Pancreas (tissue), 10 donors: ENCODE measurements at regions not wholly inside any gene's neighbourhood (a gene's known extent, or its start where the extent isn't known, plus 50 kb on each side); places are given as distances from the start of the nearest gene placed in this dataset.

Experiments
- ATAC-seq, 4 donors: fragments of 200-7000 bp; cut with Tn5 transposase; one replicate each; pipeline versions ENCODE4 v1.8.0 to v1.9.1; 2020; ENCODE audit warnings: mild to moderate bottlenecking in 4 of 4, moderate library complexity in 4 of 4
- DNase-seq, 6 donors: peaks; one replicate each; pipeline ENCODE4 v3.0.0-alpha.2; 2020
- FAIRE-seq: peaks from 2 replicates; lab custom pipeline; 2012; peaks lifted over from hg19 to GRCh38; lab: Jason Lieb, UNC
- H3K27ac ChIP-seq, 4 donors: fragments of 200-600 bp; sonication (generic); 1 replicate in 3 of 4; 2 replicates in 1 of 4; pipeline versions ENCODE4 v1.5.0 to v1.8.0; 2020
- H3K27me3 ChIP-seq, 4 donors: fragments of 200-600 bp; one replicate each; pipeline ENCODE4 v1.8.0; 2021
- H3K36me3 ChIP-seq, 3 donors: fragments of 200-600 bp; sonication (generic) in 1 of 3; one replicate each; pipeline versions ENCODE4 v1.5.0 to v1.8.0; 2020 to 2021
- H3K4me1 ChIP-seq, 3 donors: fragments of 200-600 bp; one replicate each; pipeline ENCODE4 v1.8.0; 2021
- H3K4me3 ChIP-seq, 4 donors: fragments of 200-600 bp; sonication (generic) in 2 of 4; one replicate each; pipeline versions ENCODE4 v1.5.0 to v1.8.0; 2020 to 2021
- H3K9me3 ChIP-seq, 4 donors: fragments of 200-600 bp; one replicate each; pipeline ENCODE4 v1.8.0; 2021
- CTCF ChIP-seq, 4 donors: fragments of 200-600 bp; sonication (generic) in 3 of 4; IDR thresholded peaks; one replicate each; pipeline versions ENCODE4 v1.5.0 to v1.8.0; 2021; ENCODE audit warnings: antibody characterized with exemption in 4 of 4
- WGBS, 2 donors: extraction: QIAGEN DNeasy Blood & Tissue Kit; methylation state at CpG; one replicate each; pipeline ENCODE4 v1.1.7; 2013; 5-methylcytosine and 5-hydroxymethylcytosine counted together
- intact Hi-C, 3 donors: fragments of 100-400 bp; cut with DNase I; formaldehyde crosslinking; loops; one replicate each; pipeline versions ENCODE4 v1.11.1 to v1.14.2; 2022
- donor health status: healthy with polysubstance abuse.
- donor health status: DM: no; HTN: no; CAD: no; lungs with moderate emphysema.
- donor health status: DM: no; HTN: no; CAD: no.
- donor health status: control.
- donor health status: control.
- donor health status: Bipolar disorder and iron deficiency.
- donor health status: DM: yes; HTN: yes; CAD: no.
- donor health status: DM: no; HTN: no; CAD: no.
- donor health status: DM: no; HTN: no; CAD: no.
- donor health status: DM: yes; HTN: yes; CAD: no.

DNA sequence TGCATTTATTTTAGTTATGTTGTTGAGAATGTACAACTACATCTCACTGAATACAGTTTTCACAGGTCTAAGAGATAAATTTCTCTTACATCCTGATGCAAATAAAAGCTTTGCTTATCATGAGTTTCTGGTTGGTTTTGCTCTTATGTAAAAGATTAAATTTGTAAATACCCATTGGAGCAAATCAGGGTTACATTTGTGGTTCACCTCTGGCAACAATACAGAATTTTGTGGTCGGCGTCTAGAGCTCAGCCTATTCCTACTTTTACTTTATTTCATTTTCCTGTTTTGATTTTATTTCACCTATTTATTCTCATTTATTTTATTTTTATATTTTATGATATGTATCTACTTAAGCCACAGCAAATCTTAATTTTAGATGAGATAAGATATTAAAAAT lies 271.9 kb upstream of the MARCKS start:
- 96 to 97% methylated on average over 2 of the region's 2 CpGs for WGBS, 2 donors
- no peaks in the 10 kb centered on the region for H3K4me1 ChIP-seq
- H3K4me3 ChIP-seq = no peak overlapping the region
- H3K27me3 ChIP-seq = no peaks in the 10 kb centered on the region
- H3K9me3 ChIP-seq = no peaks in the 10 kb centered on the region
- no peak for TF ChIP-seq CTCF (IDR thresholded peaks at IDR 0.05)
- ATAC-seq (no peak), DNase-seq (no peak), FAIRE-seq (no peak)
- no peaks in the 10 kb centered on the region for H3K36me3 ChIP-seq
- no peak overlapping the region for H3K27ac ChIP-seq
- intact Hi-C loops = no loop called here

DNA sequence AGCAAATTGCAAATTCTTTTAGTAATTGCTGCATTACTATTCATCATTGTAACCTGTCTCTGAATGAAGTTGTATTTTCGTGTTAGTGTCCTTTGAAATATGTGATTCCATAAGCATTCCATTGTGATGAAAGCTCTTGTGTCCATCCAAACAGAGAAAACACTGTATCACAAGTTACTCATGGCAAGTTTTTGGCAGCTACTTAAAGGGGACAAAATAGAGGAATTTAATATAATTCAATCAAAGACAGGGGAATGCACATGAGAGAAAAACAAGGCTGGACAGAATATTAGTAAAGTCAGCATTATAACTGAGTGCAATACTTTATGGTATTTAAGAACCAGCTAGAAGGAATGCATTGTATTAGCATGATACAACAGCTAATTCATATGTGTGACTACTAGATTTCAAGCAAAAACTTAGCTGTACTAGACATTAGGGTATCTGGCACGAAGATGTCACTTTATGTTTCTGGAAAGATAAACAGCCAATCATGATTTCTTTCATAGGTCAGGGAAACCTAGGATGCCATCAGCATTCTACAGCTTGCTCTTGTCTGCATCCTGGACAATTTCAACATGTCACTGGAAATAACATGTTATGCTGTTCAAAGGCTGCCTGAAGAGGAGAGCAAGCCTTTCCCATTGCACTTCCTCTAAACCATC lies 270.6 kb upstream of the MARCKS start:
- DNase-seq (no peak), FAIRE-seq (no peak), ATAC-seq (no peak)
- WGBS, 2 donors = 68 to 76% methylated on average over 2 of the region's 2 CpGs
- Histone ChIP-seq H3K36me3 (no peaks in the 10 kb centered on the region), H3K9me3 (no peaks in the 10 kb centered on the region), H3K27ac (no peak overlapping the region), H3K27me3 (no peaks in the 10 kb centered on the region), H3K4me1 (no peaks in the 10 kb centered on the region), H3K4me3 (no peak overlapping the region)
- intact Hi-C loops = no loop called here
- no peak for TF ChIP-seq CTCF (IDR thresholded peaks at IDR 0.05)

GRCh38 chr6:113587078-113587699 lies 270.0 kb upstream of the MARCKS start:
- Histone ChIP-seq H3K27ac (no peak overlapping the region), H3K9me3 (no peaks in the 10 kb centered on the region), H3K4me3 (no peak overlapping the region), H3K4me1 (peaks cover 0 to 5% (median 4%) of the 10 kb centered on the region in 3 donors), H3K36me3 (no peaks in the 10 kb centered on the region), H3K27me3 (no peaks in the 10 kb centered on the region)
- intact Hi-C loops = no loop called here
- no peak for TF ChIP-seq CTCF (IDR thresholded peaks at IDR 0.05)
- ATAC-seq = no peak
- no peak for DNase-seq
- no peak for FAIRE-seq
- 80 to 86% methylated on average over 6 of the region's 6 CpGs for WGBS, 2 donors

DNA sequence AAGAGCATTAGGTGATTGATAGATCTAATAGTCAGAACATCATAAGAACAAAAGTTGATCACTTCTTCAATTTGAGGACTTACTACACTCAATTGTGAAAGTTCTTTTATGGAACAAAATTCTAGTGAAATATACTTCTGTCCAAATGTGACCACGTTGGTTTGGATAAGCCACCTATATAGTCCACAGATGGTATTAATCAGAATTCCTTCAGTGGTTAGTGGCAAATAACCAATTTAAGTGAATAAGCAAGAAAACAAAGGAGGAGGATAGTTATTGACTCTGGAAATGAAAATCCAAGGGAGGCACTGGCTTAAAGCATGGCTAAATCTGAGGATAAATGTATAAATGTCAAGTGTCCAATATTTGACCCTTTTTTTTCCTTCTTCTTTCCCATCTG lies 268.5 kb upstream of the MARCKS start:
- peaks cover 0 to 9% (median 5%) of the 10 kb centered on the region in 3 donors for H3K4me1 ChIP-seq
- no peak for TF ChIP-seq CTCF (IDR thresholded peaks at IDR 0.05)
- no peaks in the 10 kb centered on the region for H3K36me3 ChIP-seq
- no peak overlapping the region for H3K27ac ChIP-seq
- FAIRE-seq (no peak), DNase-seq (no peak), ATAC-seq (no peak)
- no peaks in the 10 kb centered on the region for H3K27me3 ChIP-seq
- intact Hi-C loops = no loop called here
- no peaks in the 10 kb centered on the region for H3K9me3 ChIP-seq
- H3K4me3 ChIP-seq = no peak overlapping the region
- WGBS, 2 donors = 62 to 74% methylated on average over 1 of the region's 1 CpG
